Sigmoid colon (tissue), 3 donors: ENCODE measurements at regions not wholly inside any gene's neighbourhood (a gene's known extent, or its start where the extent isn't known, plus 50 kb on each side); places are given as distances from the start of the nearest gene placed in this dataset.

Experiments used
- CTCF ChIP-seq, 4 experiments: fragments of 450-650 bp in 3 of 4; fragments of 200-600 bp in 1 of 4; IDR thresholded peaks; one replicate each; pipeline ENCODE4 v1.5.1; 2016 to 2019; ENCODE audit warnings: antibody characterized with exemption in 4 of 4, mild to moderate bottlenecking in 3 of 4, moderate library complexity in 2 of 4
- POLR2A ChIP-seq, 2 donors: fragments of 450-650 bp; IDR thresholded peaks; one replicate each; pipeline ENCODE4 v1.6.1; 2016; ENCODE audit warnings: antibody characterized with exemption in 2 of 2, mild to moderate bottlenecking in 2 of 2, moderate library complexity in 2 of 2

- TF ChIP-seq POLR2A (IDR thresholded peaks at IDR 0.05): no peak
- TF ChIP-seq CTCF (IDR thresholded peaks at IDR 0.05): no peak
These were observed 138.9 kb downstream of the WDR11 start for GRCh38 chr10:120989996-120990598.
